Limb (tissue), 2 donors: ENCODE measurements at regions not wholly inside any gene's neighbourhood (a gene's known extent, or its start where the extent isn't known, plus 50 kb on each side); places are given as distances from the start of the nearest gene placed in this dataset.

Experiments used
- DNase-seq, 2 donors: peaks; one replicate each; pipeline ENCODE4 v3.0.0-alpha.2; 2016; ENCODE audit errors: extremely low spot score in 2 of 2

GRCh38 chr3:18483226-18483625 is 58.1 kb upstream of the SATB1 start:
- DNase-seq = no peak

DNA sequence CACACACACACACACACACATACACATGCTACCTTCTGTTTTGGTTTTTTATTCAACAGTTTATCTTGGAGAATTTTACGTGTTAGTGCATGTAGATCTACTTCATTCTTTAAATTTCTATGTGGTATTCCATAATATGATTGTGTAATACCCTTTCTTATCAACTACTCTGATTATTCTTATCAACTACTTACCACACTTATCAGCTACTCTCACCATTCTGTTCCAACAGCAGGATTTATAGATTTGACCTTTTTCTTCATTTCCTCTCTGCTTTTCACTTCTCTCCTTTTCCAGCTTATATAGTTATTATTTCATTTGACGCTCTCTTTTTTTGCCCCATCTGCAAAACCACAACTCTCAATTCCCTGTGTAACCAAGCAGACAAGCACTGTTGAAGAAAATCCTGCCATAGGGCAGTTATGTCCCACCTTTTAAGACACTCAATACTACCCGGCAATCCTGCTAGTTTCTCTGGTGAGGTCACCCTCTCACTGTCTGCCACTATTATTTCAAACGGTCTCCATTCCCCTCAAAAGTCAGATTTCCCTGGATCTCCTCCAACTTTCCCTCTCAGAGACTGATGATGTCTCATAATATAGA is 56.9 kb upstream of the SATB1 start:
- DNase-seq = no peak

DNA sequence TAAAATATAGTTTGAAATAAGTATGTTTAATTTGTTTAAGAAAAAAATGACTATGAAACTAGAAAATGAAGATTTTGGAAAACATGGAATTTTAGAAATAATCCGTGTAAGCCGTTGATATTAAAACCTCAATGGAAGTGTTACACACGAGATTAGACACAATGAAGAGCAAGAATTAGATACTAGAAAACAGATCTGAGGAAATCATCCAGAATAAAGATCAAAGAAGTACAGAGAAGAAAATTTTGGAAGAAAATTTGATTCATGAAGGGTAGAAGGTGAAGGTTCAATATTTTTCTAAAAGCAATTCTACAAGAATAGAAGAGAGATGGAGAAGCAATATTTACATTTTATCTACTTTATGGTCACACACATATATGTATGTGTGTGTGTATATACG is 52.5 kb upstream of the SATB1 start:
- no peak for DNase-seq
